Heart right ventricle (tissue), 16 donors: ENCODE measurements at regions not wholly inside any gene's neighbourhood (a gene's known extent, or its start where the extent isn't known, plus 50 kb on each side); places are given as distances from the start of the nearest gene placed in this dataset.

Source experiments
- ATAC-seq, 8 donors: fragments of 200-7000 bp; cut with Tn5 transposase; one replicate each; pipeline ENCODE4 v1.9.1; 2020; ENCODE audit warnings: mild to moderate bottlenecking in 8 of 8, moderate library complexity in 8 of 8, moderate number of reproducible peaks in 1 of 8
- DNase-seq, 2 donors: peaks; one replicate each; pipeline ENCODE4 v3.0.0-alpha.2; 2020
- H3K27ac ChIP-seq, 10 donors: fragments of 200-600 bp; sonication (generic) in 2 of 10; one replicate each; pipeline versions ENCODE4 v1.5.0 to v1.8.0; 2020 to 2022; ENCODE audit warnings: mild to moderate bottlenecking in 3 of 10
- H3K27me3 ChIP-seq, 7 donors: fragments of 200-600 bp; one replicate each; pipeline ENCODE4 v1.8.0; 2021 to 2022; ENCODE audit warnings: mild to moderate bottlenecking in 2 of 7
- H3K36me3 ChIP-seq, 9 donors: fragments of 200-600 bp; sonication (generic) in 1 of 9; one replicate each; pipeline versions ENCODE4 v1.5.0 to v1.8.0; 2020 to 2022; ENCODE audit warnings: mild to moderate bottlenecking in 2 of 9
- H3K4me1 ChIP-seq, 9 donors: fragments of 200-600 bp; sonication (generic) in 1 of 9; one replicate each; pipeline versions ENCODE4 v1.5.0 to v1.8.0; 2020 to 2022; ENCODE audit warnings: mild to moderate bottlenecking in 4 of 9
- H3K4me3 ChIP-seq, 10 donors: fragments of 200-600 bp; sonication (generic) in 2 of 10; one replicate each; pipeline versions ENCODE4 v1.5.0 to v1.8.0; 2020 to 2022; ENCODE audit warnings: mild to moderate bottlenecking in 7 of 10, moderate library complexity in 2 of 10
- H3K9me3 ChIP-seq, 11 donors: fragments of 200-600 bp in 10 of 11; sonication (generic) in 2 of 11; one replicate each; pipeline versions ENCODE4 v1.5.0 to v1.8.0; 2013 to 2022; ENCODE audit warnings: mild to moderate bottlenecking in 2 of 11, control low read depth in 1 of 11, moderate library complexity in 1 of 11
- CTCF ChIP-seq, 9 donors: fragments of 200-600 bp; sonication (generic) in 2 of 9; IDR thresholded peaks; one replicate each; pipeline versions ENCODE4 v1.5.0 to v1.8.0; 2021 to 2022; ENCODE audit warnings: antibody characterized with exemption in 9 of 9, mild to moderate bottlenecking in 5 of 9, moderate library complexity in 1 of 9
- WGBS, 2 donors: extraction: QIAGEN DNeasy Blood & Tissue Kit; methylation state at CpG; one replicate each; pipeline ENCODE4 v1.1.7; 2013; ENCODE audit warnings: inconsistent platforms in 1 of 2; 5-methylcytosine and 5-hydroxymethylcytosine counted together
- intact Hi-C, 10 donors: fragments of 100-400 bp; cut with DNase I; formaldehyde crosslinking; loops; one replicate each; pipeline versions ENCODE4 v1.11.1 to v1.14.2; 2022
- donor health status: Arrhythmogenic right ventricular cardiomyopathy.
- donor health status: ischemic (EF 13 %, LVEDD 7.1; RV severe dilation, severe dysfunction).
- donor health status: healthy with polysubstance abuse.
- donor health status: DM: no; HTN: yes; CAD: no.
- donor health status: DM: no; HTN: no; CAD: no.
- donor health status: ischemic (EF 25% LVEDD 6.9; RV normal size, moderate dysfunction).
- donor health status: ischemic (EF 25% LVEDD 5.7; RV mildly dilated, moderate dysfunction).
- donor health status: healthy.
- donor health status: DM: yes; HTN: yes; CAD: no.
- donor health status: Ischemic cardiomyopathy.
- donor health status: ischemic (EF 35%, LVEDD 5.7; RV mildly dilated, moderate dysfunction).
- donor health status: nonischemic (EF 11% LVEDD 7.7; RV severe dilation, severe dysfunction).
- donor health status: DM: yes; HTN: yes; CAD: no.
- donor health status: PGD.
- donor health status: ischemic (EF 29% LVEDD 5.4; RV normal size, mild dysfunction).
- donor health status: nonischemic (EF 23%, LVEDD 6.1; RV moderate dilation, normal function).

GRCh38 chr1:217164403-217164802 lies 441.2 kb upstream of the ESRRG start:
- WGBS, 2 donors, result 87 to 88% methylated on average over 4 of the region's 4 CpGs
- DNase-seq (no peak), ATAC-seq (no peak)
- Histone ChIP-seq H3K4me3 (no peak overlapping the region), H3K27me3 (no peaks in the 10 kb centered on the region), H3K36me3 (no peaks in the 10 kb centered on the region), H3K4me1 (no peaks in the 10 kb centered on the region), H3K27ac (no peak overlapping the region), H3K9me3 (no peaks in the 10 kb centered on the region)
- no peak for TF ChIP-seq CTCF (IDR thresholded peaks at IDR 0.05)
- intact Hi-C loops, result no loop called here

GRCh38 chr1:217153361-217153760 lies 430.1 kb upstream of the ESRRG start:
- TF ChIP-seq CTCF (IDR thresholded peaks at IDR 0.05), result no peak
- Histone ChIP-seq H3K36me3 (no peaks in the 10 kb centered on the region), H3K4me1 (peaks cover 0 to 5% (median 0%) of the 10 kb centered on the region in 9 donors), H3K4me3 (no peak overlapping the region), H3K9me3 (peaks cover 0 to 12% (median 6%) of the 10 kb centered on the region in 11 donors), H3K27me3 (no peaks in the 10 kb centered on the region), H3K27ac (no peak overlapping the region)
- ATAC-seq (no peak), DNase-seq (no peak)
- WGBS, 2 donors, result 70 to 71% methylated on average over 4 of the region's 4 CpGs
- intact Hi-C loops, result no loop called here

- TF ChIP-seq CTCF (IDR thresholded peaks at IDR 0.05), result no peak
- Histone ChIP-seq H3K36me3 (no peaks in the 10 kb centered on the region), H3K27me3 (no peaks in the 10 kb centered on the region), H3K4me1 (peaks cover 0 to 5% (median 0%) of the 10 kb centered on the region in 9 donors), H3K4me3 (no peak overlapping the region), H3K9me3 (peaks cover 0 to 32% (median 11%) of the 10 kb centered on the region in 11 donors), H3K27ac (no peak overlapping the region)
- ATAC-seq (no peak), DNase-seq (no peak)
- intact Hi-C loops, result no loop called here
These were observed 427.1 kb upstream of the ESRRG start for GRCh38 chr1:217150366-217150765.

- H3K9me3 ChIP-seq, result peaks cover 0 to 37% (median 11%) of the 10 kb centered on the region in 11 donors
- TF ChIP-seq CTCF (IDR thresholded peaks at IDR 0.05), result no peak
- H3K36me3 ChIP-seq, result no peaks in the 10 kb centered on the region
- H3K27me3 ChIP-seq, result no peaks in the 10 kb centered on the region
- H3K4me3 ChIP-seq, result no peak overlapping the region
- no peak for DNase-seq
- no peak overlapping the region for H3K27ac ChIP-seq
- WGBS, 2 donors, result 71 to 80% methylated on average over 2 of the region's 2 CpGs
- no peak for ATAC-seq
- peaks cover 0 to 5% (median 0%) of the 10 kb centered on the region in 9 donors for H3K4me1 ChIP-seq
- intact Hi-C loops, result no loop called here
These were observed 426.6 kb upstream of the ESRRG start for GRCh38 chr1:217149791-217150190.
